ENCODE measurements at regions not wholly inside any gene's neighbourhood (a gene's known extent, or its start where the extent isn't known, plus 50 kb on each side); places are given as distances from the start of the nearest gene placed in this dataset.
A peak's percentile ranks its signal among the peaks of the same experiment; 100 is the strongest.
"Not testable (repeated sequence)": the region's sequence is repeated elsewhere in the genome, so short reads cannot be mapped to it uniquely, and the experiment has no call there.

- not testable (repeated sequence) for DNase-seq
Measured at GRCh38 chr11:116666673-116667249, 106.0 kb downstream of the BUD13 start.

GRCh38 chr11:116665523-116665922 is 107.3 kb downstream of the BUD13 start:
- no peak for DNase-seq

- no peak for DNase-seq
Measured at GRCh38 chr11:116661056-116661455, 111.7 kb downstream of the BUD13 start.

GRCh38 chr11:116660011-116660410 is 112.8 kb downstream of the BUD13 start:
- no peak for DNase-seq

- no peak for DNase-seq
Measured at GRCh38 chr11:116658876-116659535, 113.8 kb downstream of the BUD13 start.

GRCh38 chr11:116657842-116658825 is 114.7 kb downstream of the BUD13 start:
- DNase-seq = peak; percentile 29

GRCh38 chr11:116656011-116656410 is 116.8 kb downstream of the BUD13 start:
- no peak for DNase-seq

GRCh38 chr11:116654526-116654925 is 118.3 kb downstream of the BUD13 start:
- DNase-seq = no peak

GRCh38 chr11:116653206-116653605 is 119.6 kb downstream of the BUD13 start:
- no peak for DNase-seq

GRCh38 chr11:116651737-116652237 is 121.0 kb downstream of the BUD13 start:
- DNase-seq = no peak

GRCh38 chr11:116651098-116651736 is 121.6 kb downstream of the BUD13 start:
- no peak for DNase-seq

GRCh38 chr11:116650052-116650451 is 122.7 kb downstream of the BUD13 start:
- no peak for DNase-seq

- DNase-seq = no peak
Measured at GRCh38 chr11:116649268-116649667, 123.5 kb downstream of the BUD13 start.

GRCh38 chr11:116648247-116649174 is 124.3 kb downstream of the BUD13 start:
- no peak for DNase-seq

- DNase-seq = no peak
Measured at GRCh38 chr11:116647305-116648080, 125.3 kb downstream of the BUD13 start.

- DNase-seq = no peak
Measured at GRCh38 chr11:116646191-116646590, 126.6 kb downstream of the BUD13 start.

- no peak for DNase-seq
Measured at GRCh38 chr11:116644941-116645305, 127.9 kb downstream of the BUD13 start.

GRCh38 chr11:116644201-116644940 is 128.4 kb downstream of the BUD13 start:
- DNase-seq = no peak

- no peak for DNase-seq
Measured at GRCh38 chr11:116643521-116643920, 129.3 kb downstream of the BUD13 start.

GRCh38 chr11:116642902-116643301 is 129.9 kb downstream of the BUD13 start:
- DNase-seq = no peak

Data from NCI-H524 treated with DMSO at 0.1 percent for 48 hours (cell line).